ENCODE measurements at regions not wholly inside any gene's neighbourhood (a gene's known extent, or its start where the extent isn't known, plus 50 kb on each side); places are given as distances from the start of the nearest gene placed in this dataset.
A peak's percentile ranks its signal among the peaks of the same experiment; 100 is the strongest.

GRCh38 chr17:63333869-63334268, 112.2 kb downstream of the CYB561 start:
- no peak overlapping the region for H3K4me3 ChIP-seq (ENCODE audit: low read depth, low read length)
- TF ChIP-seq CTCF (IDR thresholded peaks at IDR 0.05; ENCODE audit: control insufficient read depth, extremely low read depth, insufficient read depth) = no peak
- DNase-seq (ENCODE audit: low read depth) = peak; percentile 22

GRCh38 chr17:63335831-63336230, 110.3 kb downstream of the CYB561 start:
- TF ChIP-seq CTCF (IDR thresholded peaks at IDR 0.05; ENCODE audit: control insufficient read depth, extremely low read depth, insufficient read depth) = no peak
- H3K4me3 ChIP-seq (ENCODE audit: low read depth, low read length) = no peak overlapping the region
- no peak for DNase-seq (ENCODE audit: low read depth)

GRCh38 chr17:63337579-63337978, 108.5 kb downstream of the CYB561 start:
- no peak for DNase-seq (ENCODE audit: low read depth)
- no peak overlapping the region for H3K4me3 ChIP-seq (ENCODE audit: low read depth, low read length)
- TF ChIP-seq CTCF (IDR thresholded peaks at IDR 0.05; ENCODE audit: control insufficient read depth, extremely low read depth, insufficient read depth) = no peak

GRCh38 chr17:63338272-63338671, 107.8 kb downstream of the CYB561 start:
- no peak overlapping the region for H3K4me3 ChIP-seq (ENCODE audit: low read depth, low read length)
- TF ChIP-seq CTCF (IDR thresholded peaks at IDR 0.05; ENCODE audit: control insufficient read depth, extremely low read depth, insufficient read depth) = no peak
- DNase-seq (ENCODE audit: low read depth) = no peak

- no peak for TF ChIP-seq CTCF (IDR thresholded peaks at IDR 0.05; ENCODE audit: control insufficient read depth, extremely low read depth, insufficient read depth)
- no peak overlapping the region for H3K4me3 ChIP-seq (ENCODE audit: low read depth, low read length)
- no peak for DNase-seq (ENCODE audit: low read depth)
Observed at GRCh38 chr17:63341276-63341675, 104.8 kb downstream of the CYB561 start.

- TF ChIP-seq CTCF (IDR thresholded peaks at IDR 0.05; ENCODE audit: control insufficient read depth, extremely low read depth, insufficient read depth) = no peak
- no peak for DNase-seq (ENCODE audit: low read depth)
- no peak overlapping the region for H3K4me3 ChIP-seq (ENCODE audit: low read depth, low read length)
Observed at GRCh38 chr17:63344383-63344782, 101.7 kb downstream of the CYB561 start.

- TF ChIP-seq CTCF (IDR thresholded peaks at IDR 0.05; ENCODE audit: control insufficient read depth, extremely low read depth, insufficient read depth) = no peak
- DNase-seq (ENCODE audit: low read depth) = no peak
Observed at GRCh38 chr17:63345611-63346010, 100.5 kb downstream of the CYB561 start.

More at GRCh38 chr17:63345611-63346010, 100.5 kb downstream of the CYB561 start:
- H3K4me3 ChIP-seq (ENCODE audit: low read depth, low read length) = no peak overlapping the region
